ENCODE measurements at regions not wholly inside any gene's neighbourhood (a gene's known extent, or its start where the extent isn't known, plus 50 kb on each side); places are given as distances from the start of the nearest gene placed in this dataset.

GRCh38 chr2:12087175-12087574 is 340.7 kb downstream of the LPIN1 start:
- DNase-seq (ENCODE audit: low read depth, low spot score) (no peak), FAIRE-seq (no peak)
- H3K79me2 ChIP-seq (ENCODE audit: control insufficient read depth, insufficient read depth, low read length) = no peaks in the 10 kb centered on the region
- H3K36me3 ChIP-seq (ENCODE audit: control insufficient read depth in 2 of 2, extremely low read depth in 1 of 2, insufficient read depth in 2 of 2, low read length in 2 of 2) = no peaks in the 10 kb centered on the region
- peaks cover 18% of the 10 kb centered on the region for H3K4me1 ChIP-seq (ENCODE audit: control insufficient read depth, extremely low read depth, insufficient read depth, low read length)
- no peak overlapping the region for H3K4me2 ChIP-seq (ENCODE audit: control insufficient read depth, extremely low read depth, insufficient read depth, low read depth, low read length)
- H3K27me3 ChIP-seq (ENCODE audit: control insufficient read depth, extremely low read depth, insufficient read depth, low read length) = no peaks in the 10 kb centered on the region
- H3K9me1 ChIP-seq (ENCODE audit: control insufficient read depth, extremely low read depth, insufficient read depth, low read length) = no peaks in the 10 kb centered on the region
- H2AFZ ChIP-seq (ENCODE audit: control insufficient read depth, low read length) = no peak overlapping the region
- dilution Hi-C loops (cut with MboI; ENCODE audit: extremely low pct_ligation_motif_present, low sequenced_read_pairs) = no loop called here
- H3K4me3 ChIP-seq (ENCODE audit: control insufficient read depth in 2 of 3, extremely low read depth in 1 of 3, insufficient read depth in 2 of 3, low read depth in 1 of 3, low read length in 3 of 3) = no peak overlapping the region
- no peak overlapping the region for H3K27ac ChIP-seq (ENCODE audit: control insufficient read depth, insufficient read depth, low read length)
- H3K9me3 ChIP-seq (ENCODE audit: control insufficient read depth, low read depth, low read length) = no peaks in the 10 kb centered on the region
- H3K9ac ChIP-seq (ENCODE audit: control insufficient read depth, extremely low read depth, insufficient read depth, low read length) = no peak overlapping the region
- no peak for TF ChIP-seq CTCF (optimal IDR thresholded peaks at IDR 0.05 in 1 of 3, IDR thresholded peaks at IDR 0.05 in 1 of 3, conservative IDR thresholded peaks at IDR 0.05 in 1 of 3; ENCODE audit: extremely low read depth in 1 of 3, insufficient read depth in 2 of 3, low read length in 3 of 3)
- TF ChIP-seq EZH2 (IDR thresholded peaks at IDR 0.05; ENCODE audit: low read length) = no peak
- H4K20me1 ChIP-seq (ENCODE audit: control insufficient read depth, extremely low read depth, insufficient read depth, low read length) = no peaks in the 10 kb centered on the region

DNA sequence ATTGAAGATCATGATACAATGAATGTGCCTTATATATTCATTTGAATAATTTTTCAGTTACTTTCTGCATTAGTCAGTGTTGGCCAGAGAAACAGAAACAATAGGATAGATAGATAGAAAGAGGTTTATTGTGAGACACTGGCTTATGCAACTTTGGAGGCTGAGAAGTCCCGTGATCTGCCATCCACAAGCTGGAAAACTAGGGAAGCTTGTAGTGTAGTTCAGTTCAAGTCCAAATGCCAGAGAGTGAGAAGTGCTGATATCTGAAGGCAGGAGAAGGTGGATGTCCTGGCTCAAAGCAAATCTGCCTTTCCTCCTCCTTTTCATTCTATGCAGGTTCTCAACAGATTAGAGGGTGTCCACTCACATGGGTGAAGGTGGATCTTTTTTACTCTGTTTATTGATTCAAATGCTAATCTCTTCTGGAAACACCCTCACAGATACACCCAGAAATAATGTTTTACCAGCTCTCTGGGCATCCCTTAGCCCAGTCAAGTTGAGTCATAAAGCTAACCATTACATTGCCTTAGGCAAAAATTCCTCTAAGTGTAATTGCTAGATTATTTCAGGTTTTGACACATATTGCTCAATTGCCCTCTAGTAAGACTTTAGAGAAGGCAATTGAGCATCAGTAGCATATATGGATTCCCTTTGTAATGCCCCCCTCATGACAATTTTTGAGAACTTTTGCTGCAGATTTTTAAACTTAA is 341.4 kb downstream of the LPIN1 start:
- Histone ChIP-seq H3K4me3 (ENCODE audit: control insufficient read depth in 2 of 3, extremely low read depth in 1 of 3, insufficient read depth in 2 of 3, low read depth in 1 of 3, low read length in 3 of 3) (no peak overlapping the region), H3K9ac (ENCODE audit: control insufficient read depth, extremely low read depth, insufficient read depth, low read length) (no peak overlapping the region), H2AFZ (ENCODE audit: control insufficient read depth, low read length) (no peak overlapping the region), H3K9me1 (ENCODE audit: control insufficient read depth, extremely low read depth, insufficient read depth, low read length) (no peaks in the 10 kb centered on the region), H3K27ac (ENCODE audit: control insufficient read depth, insufficient read depth, low read length) (peak overlapping the region; percentile 39), H3K4me1 (ENCODE audit: control insufficient read depth, extremely low read depth, insufficient read depth, low read length) (peaks cover 18% of the 10 kb centered on the region), H3K9me3 (ENCODE audit: control insufficient read depth, low read depth, low read length) (no peaks in the 10 kb centered on the region), H3K27me3 (ENCODE audit: control insufficient read depth, extremely low read depth, insufficient read depth, low read length) (no peaks in the 10 kb centered on the region), H3K79me2 (ENCODE audit: control insufficient read depth, insufficient read depth, low read length) (no peaks in the 10 kb centered on the region), H3K4me2 (ENCODE audit: control insufficient read depth, extremely low read depth, insufficient read depth, low read depth, low read length) (peak overlapping the region; percentile 25), H4K20me1 (ENCODE audit: control insufficient read depth, extremely low read depth, insufficient read depth, low read length) (no peaks in the 10 kb centered on the region), H3K36me3 (ENCODE audit: control insufficient read depth in 2 of 2, extremely low read depth in 1 of 2, insufficient read depth in 2 of 2, low read length in 2 of 2) (no peaks in the 10 kb centered on the region)
- FAIRE-seq = peak; percentile 78
- no peak for TF ChIP-seq CTCF (optimal IDR thresholded peaks at IDR 0.05 in 1 of 3, IDR thresholded peaks at IDR 0.05 in 1 of 3, conservative IDR thresholded peaks at IDR 0.05 in 1 of 3; ENCODE audit: extremely low read depth in 1 of 3, insufficient read depth in 2 of 3, low read length in 3 of 3)
- TF ChIP-seq EZH2 (IDR thresholded peaks at IDR 0.05; ENCODE audit: low read length) = no peak
- peak; percentile 23 for DNase-seq (ENCODE audit: low read depth, low spot score)
- dilution Hi-C loops (cut with MboI; ENCODE audit: extremely low pct_ligation_motif_present, low sequenced_read_pairs) = no loop called here
